H1 (cell line): ENCODE measurements at regions not wholly inside any gene's neighbourhood (a gene's known extent, or its start where the extent isn't known, plus 50 kb on each side); places are given as distances from the start of the nearest gene placed in this dataset.

Experiments used
- CEBPB ChIP-seq: IDR thresholded peaks from 2 replicates; pipeline ENCODE4 v1.6.1; 2012; ENCODE audit warnings: low read depth, low read length
- CTCF ChIP-seq, 3 experiments: IDR thresholded peaks; 1 replicate in 2 of 3; 2 replicates in 1 of 3; pipeline versions ENCODE4 v1.5.1 to v1.6.1; 2011; ENCODE audit warnings: low read length in 3 of 3, mild to moderate bottlenecking in 3 of 3, inconsistent platforms in 2 of 3, low read depth in 1 of 3, moderate library complexity in 1 of 3; ENCODE audit not compliant: insufficient read depth in 1 of 3; ENCODE audit errors: control extremely low read depth in 1 of 3
- E2F6 ChIP-seq: IDR thresholded peaks from 2 replicates; pipeline ENCODE4 v1.6.1; 2012; ENCODE audit warnings: inconsistent platforms
- SP4 ChIP-seq: IDR thresholded peaks from 2 replicates; pipeline ENCODE4 v1.6.1; 2012; ENCODE audit warnings: low read length, inconsistent platforms

- no peak for TF ChIP-seq CTCF (IDR thresholded peaks at IDR 0.05; ENCODE audit: control extremely low read depth in 1 of 3, insufficient read depth in 1 of 3, low read depth in 1 of 3, low read length in 3 of 3)
- TF ChIP-seq SP4 = no peak
- TF ChIP-seq E2F6 = no peak
- TF ChIP-seq CEBPB = no peak
These were observed 177.1 kb upstream of the CENPE start (continued) for GRCh38 chr4:103375278-103375677.
